DND-41 (cell line): ENCODE measurements at regions not wholly inside any gene's neighbourhood (a gene's known extent, or its start where the extent isn't known, plus 50 kb on each side); places are given as distances from the start of the nearest gene placed in this dataset.

ENCODE experiments used
- CTCF ChIP-seq: IDR thresholded peaks from 2 replicates; pipeline ENCODE4 v1.5.1; 2012; ENCODE audit warnings: borderline replicate concordance, low read length, moderate library complexity, mild to moderate bottlenecking; ENCODE audit not compliant: poor library complexity, severe bottlenecking; ENCODE audit errors: extremely low read depth
- EZH2 ChIP-seq: IDR thresholded peaks from 3 replicates; pipeline ENCODE4 v1.6.1; 2012; ENCODE audit warnings: borderline replicate concordance, low read depth, mild to moderate bottlenecking, moderate library complexity, low read length, inconsistent platforms; ENCODE audit not compliant: severe bottlenecking

- TF ChIP-seq CTCF: no peak
- no peak for TF ChIP-seq EZH2
Observed at GRCh38 chr13:33721724-33722123, 96.2 kb upstream of the RFC3 start.
